OCI-LY1 (cell line): ENCODE measurements at regions not wholly inside any gene's neighbourhood (a gene's known extent, or its start where the extent isn't known, plus 50 kb on each side); places are given as distances from the start of the nearest gene placed in this dataset.

Experiments
- H2AFZ ChIP-seq: fragments of 200-600 bp; sonication (generic), shearing (Covaris generic); 2 replicates; pipeline ENCODE4 v1.6.0; 2014; ENCODE audit warnings: antibody characterized with exemption, mild to moderate bottlenecking, low read length
- H3F3A ChIP-seq: fragments of 200-600 bp; sonication (generic), shearing (Covaris generic); 2 replicates; pipeline ENCODE4 v1.6.0; 2014; ENCODE audit warnings: mild to moderate bottlenecking, antibody characterized with exemption, low read length, moderate library complexity; ENCODE audit not compliant: insufficient read depth
- H3K27ac ChIP-seq: fragments of 200-600 bp; sonication (generic); 2 replicates; pipeline ENCODE4 v1.5.1; 2014; ENCODE audit warnings: low read length, mixed run types, mild to moderate bottlenecking, low read depth; ENCODE audit not compliant: poor library complexity, severe bottlenecking
- H3K27me3 ChIP-seq: fragments of 200-600 bp; sonication (generic); 2 replicates; pipeline ENCODE4 v1.6.0; 2014; ENCODE audit warnings: antibody characterized with exemption, mild to moderate bottlenecking, low read length, moderate library complexity; ENCODE audit not compliant: insufficient read depth
- H3K36me3 ChIP-seq: fragments of 200-600 bp; sonication (generic); 2 replicates; pipeline ENCODE4 v1.6.1; 2014; ENCODE audit warnings: mild to moderate bottlenecking, antibody characterized with exemption, low read length, moderate library complexity, mixed read lengths; ENCODE audit not compliant: insufficient read depth
- H3K4me1 ChIP-seq: fragments of 200-600 bp; sonication (generic); 2 replicates; pipeline ENCODE4 v1.5.1; 2014; ENCODE audit warnings: mild to moderate bottlenecking, low read length, moderate library complexity; ENCODE audit not compliant: insufficient read depth, severe bottlenecking
- H3K4me2 ChIP-seq: fragments of 200-600 bp; sonication (generic), shearing (Covaris generic); 2 replicates; pipeline ENCODE4 v1.6.1; 2014; ENCODE audit warnings: low read length
- H3K4me3 ChIP-seq: fragments of 200-600 bp; sonication (generic); 2 replicates; pipeline ENCODE4 v1.5.1; 2014; ENCODE audit warnings: low read length, low read depth, mild to moderate bottlenecking, mixed read lengths; ENCODE audit not compliant: poor library complexity, severe bottlenecking
- H3K79me2 ChIP-seq: fragments of 200-600 bp; shearing (Covaris generic); 2 replicates; pipeline ENCODE4 v1.6.1; 2016; ENCODE audit warnings: mixed run types, low read length, mixed read lengths; ENCODE audit not compliant: insufficient read depth
- H3K9ac ChIP-seq: fragments of 200-600 bp; sonication (generic), shearing (Covaris generic); 2 replicates; pipeline ENCODE4 v1.6.1; 2014; ENCODE audit warnings: mild to moderate bottlenecking, low read length, mixed read lengths
- H3K9me2 ChIP-seq: fragments of 200-600 bp; sonication (generic), shearing (Covaris generic); 2 replicates; pipeline ENCODE4 v1.6.1; 2014; ENCODE audit warnings: low read depth, mild to moderate bottlenecking, low read length, mixed read lengths
- H3K9me3 ChIP-seq: fragments of 200-600 bp; shearing (Covaris generic); 2 replicates; pipeline ENCODE4 v1.6.1; 2014; ENCODE audit warnings: low read length, mixed read lengths
- H4K20me1 ChIP-seq: fragments of 200-600 bp; sonication (generic), shearing (Covaris generic); 2 replicates; pipeline ENCODE4 v1.6.0; 2016; ENCODE audit warnings: mild to moderate bottlenecking, low read length; ENCODE audit not compliant: insufficient read depth
- EZH2 ChIP-seq: fragments of 200-600 bp; sonication (generic), shearing (Covaris generic); IDR thresholded peaks from 2 replicates; pipeline ENCODE4 v1.8.0; 2017; ENCODE audit warnings: borderline replicate concordance, mixed run types, mild to moderate bottlenecking, antibody characterized with exemption, low read length, moderate library complexity, mixed read lengths
- TF ChIP-seq, protein P1 (sequence below): fragments of 200-600 bp; sonication (generic), shearing (Covaris generic); IDR thresholded peaks from 2 replicates; pipeline ENCODE4 v1.5.1; 2017; ENCODE audit warnings: mild to moderate bottlenecking, antibody characterized with exemption, low read length, moderate library complexity, mixed read lengths

DNA sequence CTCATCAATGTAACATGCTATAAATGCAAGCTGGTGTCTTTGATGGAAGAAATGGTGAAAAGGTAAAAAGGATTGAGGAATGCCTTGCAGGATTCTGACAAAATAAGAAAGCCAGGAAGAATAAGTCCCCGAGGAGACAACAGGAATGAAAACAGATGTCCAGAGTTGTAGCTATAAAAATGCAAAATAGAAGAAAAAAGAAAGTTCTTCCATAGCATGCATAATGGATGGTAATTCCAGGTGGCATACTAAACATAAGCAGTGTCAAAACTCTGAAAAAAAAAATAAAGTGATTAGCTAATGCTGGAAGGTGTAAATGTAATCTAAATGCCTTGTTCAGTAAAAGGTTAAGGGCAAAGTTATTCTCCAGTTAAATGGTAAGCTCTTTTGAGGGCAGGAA is 225.9 kb upstream of the CHST9 start:
- H3K4me3 ChIP-seq: no peak overlapping the region
- no peaks in the 10 kb centered on the region for H3K79me2 ChIP-seq
- H3K9me3 ChIP-seq: no peaks in the 10 kb centered on the region
- H3K9ac ChIP-seq: no peak overlapping the region
- H3K27me3 ChIP-seq: no peaks in the 10 kb centered on the region
- H3K4me2 ChIP-seq: no peak overlapping the region
- H3K9me2 ChIP-seq: no peaks in the 10 kb centered on the region
- no peak overlapping the region for H2AFZ ChIP-seq
- H3K27ac ChIP-seq: no peak overlapping the region
- no peaks in the 10 kb centered on the region for H3K36me3 ChIP-seq
- no peaks in the 10 kb centered on the region for H3F3A ChIP-seq
- no peaks in the 10 kb centered on the region for H3K4me1 ChIP-seq
- no peaks in the 10 kb centered on the region for H4K20me1 ChIP-seq
- TF ChIP-seq, protein P1, sequence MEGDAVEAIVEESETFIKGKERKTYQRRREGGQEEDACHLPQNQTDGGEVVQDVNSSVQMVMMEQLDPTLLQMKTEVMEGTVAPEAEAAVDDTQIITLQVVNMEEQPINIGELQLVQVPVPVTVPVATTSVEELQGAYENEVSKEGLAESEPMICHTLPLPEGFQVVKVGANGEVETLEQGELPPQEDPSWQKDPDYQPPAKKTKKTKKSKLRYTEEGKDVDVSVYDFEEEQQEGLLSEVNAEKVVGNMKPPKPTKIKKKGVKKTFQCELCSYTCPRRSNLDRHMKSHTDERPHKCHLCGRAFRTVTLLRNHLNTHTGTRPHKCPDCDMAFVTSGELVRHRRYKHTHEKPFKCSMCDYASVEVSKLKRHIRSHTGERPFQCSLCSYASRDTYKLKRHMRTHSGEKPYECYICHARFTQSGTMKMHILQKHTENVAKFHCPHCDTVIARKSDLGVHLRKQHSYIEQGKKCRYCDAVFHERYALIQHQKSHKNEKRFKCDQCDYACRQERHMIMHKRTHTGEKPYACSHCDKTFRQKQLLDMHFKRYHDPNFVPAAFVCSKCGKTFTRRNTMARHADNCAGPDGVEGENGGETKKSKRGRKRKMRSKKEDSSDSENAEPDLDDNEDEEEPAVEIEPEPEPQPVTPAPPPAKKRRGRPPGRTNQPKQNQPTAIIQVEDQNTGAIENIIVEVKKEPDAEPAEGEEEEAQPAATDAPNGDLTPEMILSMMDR: no peak
- no peak for TF ChIP-seq EZH2

- no peaks in the 10 kb centered on the region for H4K20me1 ChIP-seq
- H3K9ac ChIP-seq: no peak overlapping the region
- no peaks in the 10 kb centered on the region for H3K27me3 ChIP-seq
- H3K9me3 ChIP-seq: no peaks in the 10 kb centered on the region
- no peaks in the 10 kb centered on the region for H3K36me3 ChIP-seq
- H2AFZ ChIP-seq: no peak overlapping the region
- no peaks in the 10 kb centered on the region for H3F3A ChIP-seq
- H3K27ac ChIP-seq: no peak overlapping the region
- no peak overlapping the region for H3K4me2 ChIP-seq
- TF ChIP-seq, protein P1: no peak
- TF ChIP-seq EZH2: no peak
- no peaks in the 10 kb centered on the region for H3K4me1 ChIP-seq
- H3K79me2 ChIP-seq: no peaks in the 10 kb centered on the region
- no peaks in the 10 kb centered on the region for H3K9me2 ChIP-seq
- no peak overlapping the region for H3K4me3 ChIP-seq
Observed at GRCh38 chr18:27404855-27405254, 219.7 kb upstream of the CHST9 start.

- Histone ChIP-seq H3K79me2 (no peaks in the 10 kb centered on the region), H4K20me1 (no peaks in the 10 kb centered on the region), H3K36me3 (no peaks in the 10 kb centered on the region), H3K4me1 (no peaks in the 10 kb centered on the region), H3K4me3 (no peak overlapping the region), H3K9me3 (no peaks in the 10 kb centered on the region), H3K27me3 (no peaks in the 10 kb centered on the region), H2AFZ (no peak overlapping the region), H3K27ac (no peak overlapping the region), H3F3A (no peaks in the 10 kb centered on the region), H3K9ac (no peak overlapping the region), H3K9me2 (no peaks in the 10 kb centered on the region), H3K4me2 (no peak overlapping the region)
- TF ChIP-seq EZH2: no peak
- TF ChIP-seq, protein P1: peak; percentile 11; the same call in 1 of the 2 replicates
Observed at GRCh38 chr18:27400001-27400400, 214.9 kb upstream of the CHST9 start.
